Activated T-cell treated with anti-CD3 and anti-CD28 coated beads, Interleukin-2, amount 50 U/mL, for 48 hours (primary cell): ENCODE measurements at regions not wholly inside any gene's neighbourhood (a gene's known extent, or its start where the extent isn't known, plus 50 kb on each side); places are given as distances from the start of the nearest gene placed in this dataset.
A peak's percentile ranks its signal among the peaks of the same experiment; 100 is the strongest.
"Not testable (repeated sequence)": the region's sequence is repeated elsewhere in the genome, so short reads cannot be mapped to it uniquely, and the experiment has no call there.

Experiments
- DNase-seq, 2 experiments: peaks; one replicate each; pipeline ENCODE4 v3.0.0-alpha.2; 2020

DNA sequence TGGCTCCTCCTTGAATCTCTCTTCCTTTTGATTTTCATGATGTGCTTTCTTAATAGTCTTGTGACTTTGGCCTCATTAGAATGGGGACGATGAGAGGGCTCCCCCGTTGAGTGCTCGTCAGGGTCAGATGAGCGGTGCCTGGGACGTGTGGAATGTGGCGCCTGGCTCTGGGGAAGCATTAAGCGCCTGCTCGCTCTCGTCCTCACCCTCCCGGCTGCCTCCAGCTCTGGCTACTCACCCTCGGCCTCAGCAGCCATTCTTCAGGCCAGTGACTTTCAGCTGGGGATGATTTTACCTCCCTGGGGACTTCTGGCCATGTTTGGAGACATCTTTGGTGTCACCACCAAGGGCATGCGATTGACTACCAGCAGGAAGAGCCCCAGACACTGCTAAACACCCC is 69.7 kb downstream of the RPS6KA4 start:
- DNase-seq, result no peak

GRCh38 chr11:64429970-64430369 is 71.0 kb downstream of the RPS6KA4 start:
- no peak for DNase-seq

DNA sequence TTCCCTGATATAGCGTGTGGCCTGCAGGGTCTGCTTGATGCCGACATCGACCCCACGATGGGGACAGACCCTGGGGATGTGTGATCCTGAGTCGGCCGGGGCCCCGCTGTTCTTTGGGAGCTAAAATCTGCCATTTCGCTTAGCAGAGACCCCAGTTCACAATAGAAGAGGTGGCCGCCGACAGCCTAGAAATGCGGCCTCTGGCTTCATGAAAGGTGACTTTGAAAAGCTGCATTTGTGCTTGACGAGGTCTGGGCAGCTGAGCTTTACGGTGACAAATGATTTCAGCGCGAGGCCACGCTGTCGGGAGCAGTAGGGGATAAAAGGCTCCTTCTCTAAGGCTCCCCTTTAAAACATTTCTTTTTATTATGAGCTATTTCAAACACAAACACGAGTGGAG is 71.7 kb downstream of the RPS6KA4 start:
- no peak for DNase-seq

- DNase-seq, result no peak
Measured at GRCh38 chr11:64436000-64436399, 77.0 kb downstream of the RPS6KA4 start.

DNA sequence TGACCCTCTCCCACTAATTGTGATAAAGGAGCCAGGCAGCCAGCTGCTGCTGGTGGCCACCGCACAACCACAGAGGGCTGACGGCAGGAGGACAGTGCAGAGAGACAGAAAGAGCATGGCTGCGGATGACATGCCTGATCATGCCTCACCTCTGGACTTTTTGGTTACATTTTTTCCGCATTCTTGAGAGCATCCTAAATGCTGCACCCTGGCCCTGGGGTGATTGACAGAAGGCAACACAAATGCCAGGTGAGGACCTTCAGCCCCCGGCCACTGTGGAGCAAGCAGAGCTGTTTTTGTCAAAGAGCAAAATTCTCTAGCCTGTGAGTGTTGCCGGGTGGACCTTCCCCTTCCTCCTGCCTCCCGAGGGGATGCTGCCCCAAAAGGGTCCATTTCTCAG is 78.5 kb downstream of the RPS6KA4 start:
- DNase-seq, result no peak

DNA sequence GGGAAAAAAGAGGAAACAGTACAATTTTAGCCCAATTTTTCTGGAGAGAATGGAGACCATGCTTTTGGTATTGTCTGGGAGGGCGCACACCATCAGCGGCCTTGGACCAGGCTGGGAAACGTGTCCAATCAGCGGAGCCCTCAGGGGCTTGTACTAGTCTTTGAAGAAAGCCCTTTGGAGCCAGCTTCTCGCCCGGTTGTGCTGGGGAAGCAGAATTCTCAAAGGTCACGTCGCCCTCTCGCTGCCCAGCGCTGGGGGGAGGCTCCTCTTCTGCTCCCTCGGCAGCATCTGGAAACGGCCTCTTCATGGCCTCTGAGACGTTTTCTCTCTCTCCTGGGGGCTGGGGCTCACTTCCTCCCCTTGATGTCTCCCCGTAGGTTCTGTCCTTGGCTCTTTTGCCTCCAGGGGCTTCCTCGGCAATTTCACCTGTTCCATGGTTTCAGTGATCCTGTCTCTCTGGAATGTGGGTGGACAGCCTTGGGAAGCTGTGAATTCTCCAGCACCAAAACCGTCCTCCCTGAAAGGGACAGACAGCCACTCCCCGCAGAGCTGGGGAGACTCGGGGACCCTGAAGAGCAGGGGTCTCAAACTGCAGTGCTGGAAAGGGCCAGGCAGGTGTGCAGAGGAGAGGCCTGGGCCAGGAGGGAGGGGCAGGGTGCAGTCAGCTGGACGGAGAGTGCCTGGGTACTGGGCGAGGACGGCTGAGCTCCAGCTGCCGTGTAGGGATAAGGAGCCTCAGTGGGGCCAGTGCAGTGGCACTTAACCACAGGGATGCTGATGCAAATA is 80.2 kb downstream of the RPS6KA4 start:
- no peak for DNase-seq

DNA sequence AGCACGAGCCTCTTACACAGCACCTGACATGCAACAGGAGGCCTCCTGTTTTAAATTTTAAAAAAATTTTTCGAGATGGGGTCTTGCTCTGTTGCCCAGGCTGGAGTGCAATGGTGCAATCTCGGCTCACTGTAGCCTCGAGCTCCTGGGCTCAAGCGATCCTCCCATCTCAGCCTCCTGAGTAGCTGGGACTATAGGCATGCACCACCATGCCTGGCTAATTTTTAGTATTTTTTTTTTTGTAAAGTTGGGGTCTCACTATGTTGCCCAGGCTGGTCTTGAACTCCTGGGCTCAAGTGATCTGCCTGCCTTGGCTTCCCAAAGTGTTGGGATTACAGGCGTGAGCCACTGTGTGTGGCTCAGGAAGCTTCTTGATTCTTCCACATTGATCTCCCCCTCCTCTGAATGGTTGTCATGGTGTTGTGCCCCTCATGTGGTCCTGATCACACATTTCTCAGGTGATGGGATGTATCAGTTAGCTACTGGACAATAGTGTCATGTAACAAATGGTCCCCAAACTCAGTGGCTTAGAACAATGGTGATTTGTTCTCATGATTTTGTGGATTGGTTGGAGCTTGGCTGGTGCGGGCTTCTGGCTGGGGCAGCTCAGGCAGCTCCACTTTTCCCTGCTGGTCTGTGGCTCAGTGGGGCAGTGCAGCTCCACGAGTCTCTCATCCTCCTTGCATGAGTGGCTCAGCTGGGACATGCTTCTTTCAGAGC is 81.0 kb downstream of the RPS6KA4 start:
- not testable (repeated sequence) for DNase-seq

GRCh38 chr11:64441127-64441526 is 82.2 kb downstream of the RPS6KA4 start:
- DNase-seq, result no peak

GRCh38 chr11:64443001-64443400 is 84.0 kb downstream of the RPS6KA4 start:
- DNase-seq, result no peak

DNA sequence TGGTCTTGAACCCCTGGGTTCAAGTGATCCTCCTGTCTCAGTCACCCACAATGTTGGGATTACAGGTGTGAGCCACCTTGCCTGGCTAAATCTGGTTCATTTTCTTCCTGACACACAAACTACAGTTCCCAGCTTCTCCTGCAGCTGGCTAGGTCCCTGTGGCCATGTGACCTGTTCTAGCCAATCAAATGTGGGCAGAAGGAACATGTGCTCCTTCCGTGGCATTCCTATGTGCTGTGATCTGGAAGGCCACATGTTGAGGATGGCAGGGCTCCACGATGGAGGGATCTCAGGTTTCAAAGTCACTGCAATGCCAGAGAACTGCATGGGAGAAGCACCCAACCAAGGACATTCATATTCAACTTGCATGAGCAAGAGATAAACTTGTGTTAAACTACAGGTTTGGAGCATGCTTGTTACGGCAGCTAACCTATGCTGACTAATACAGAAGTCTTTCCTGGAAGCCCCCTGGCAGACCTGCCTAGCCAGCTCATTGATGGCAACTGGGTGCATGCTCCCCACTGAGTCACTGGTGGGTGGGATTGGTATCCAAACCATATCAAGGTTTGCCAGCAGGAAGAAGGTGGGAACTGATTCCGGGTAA is 86.0 kb downstream of the RPS6KA4 start:
- no peak for DNase-seq

- no peak for DNase-seq
Measured at GRCh38 chr11:64445651-64446050, 86.7 kb downstream of the RPS6KA4 start.

DNA sequence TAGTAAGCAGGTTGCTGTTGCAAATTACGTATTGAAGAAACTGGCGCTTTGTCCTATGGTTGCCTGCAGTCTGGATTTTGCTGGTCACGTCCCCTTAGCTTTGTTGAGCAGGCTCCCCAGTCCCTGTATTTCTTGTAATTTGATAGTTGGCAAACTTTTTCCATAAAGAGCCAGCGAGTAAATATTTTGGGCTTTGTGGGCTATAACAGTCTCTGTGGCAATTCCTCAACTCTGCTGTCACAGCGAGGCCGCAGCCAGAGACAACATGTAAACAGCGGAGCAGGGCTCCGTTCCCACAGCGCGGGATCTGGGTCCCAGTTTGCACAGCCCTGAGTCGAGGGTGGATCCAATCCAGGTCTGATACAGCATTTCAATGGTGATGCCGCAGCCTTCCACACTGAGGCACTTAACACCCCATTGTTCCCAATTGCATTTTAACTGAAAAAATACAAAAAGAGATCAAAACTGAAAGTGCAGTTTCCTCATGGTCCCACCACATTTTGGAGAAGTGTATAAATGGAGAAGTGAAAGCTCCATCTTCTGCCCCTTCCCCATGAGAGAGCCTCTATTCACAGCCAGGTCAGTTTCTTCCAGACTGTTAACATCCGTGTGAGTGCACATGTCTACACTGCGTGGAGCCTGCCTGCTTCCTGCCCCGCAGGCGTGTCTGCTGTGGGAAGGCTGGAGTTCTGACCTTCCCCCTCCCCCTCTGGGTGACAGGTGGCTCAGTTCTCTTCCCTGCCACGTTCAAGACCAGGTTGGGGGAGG is 89.1 kb downstream of the RPS6KA4 start:
- no peak for DNase-seq

DNA sequence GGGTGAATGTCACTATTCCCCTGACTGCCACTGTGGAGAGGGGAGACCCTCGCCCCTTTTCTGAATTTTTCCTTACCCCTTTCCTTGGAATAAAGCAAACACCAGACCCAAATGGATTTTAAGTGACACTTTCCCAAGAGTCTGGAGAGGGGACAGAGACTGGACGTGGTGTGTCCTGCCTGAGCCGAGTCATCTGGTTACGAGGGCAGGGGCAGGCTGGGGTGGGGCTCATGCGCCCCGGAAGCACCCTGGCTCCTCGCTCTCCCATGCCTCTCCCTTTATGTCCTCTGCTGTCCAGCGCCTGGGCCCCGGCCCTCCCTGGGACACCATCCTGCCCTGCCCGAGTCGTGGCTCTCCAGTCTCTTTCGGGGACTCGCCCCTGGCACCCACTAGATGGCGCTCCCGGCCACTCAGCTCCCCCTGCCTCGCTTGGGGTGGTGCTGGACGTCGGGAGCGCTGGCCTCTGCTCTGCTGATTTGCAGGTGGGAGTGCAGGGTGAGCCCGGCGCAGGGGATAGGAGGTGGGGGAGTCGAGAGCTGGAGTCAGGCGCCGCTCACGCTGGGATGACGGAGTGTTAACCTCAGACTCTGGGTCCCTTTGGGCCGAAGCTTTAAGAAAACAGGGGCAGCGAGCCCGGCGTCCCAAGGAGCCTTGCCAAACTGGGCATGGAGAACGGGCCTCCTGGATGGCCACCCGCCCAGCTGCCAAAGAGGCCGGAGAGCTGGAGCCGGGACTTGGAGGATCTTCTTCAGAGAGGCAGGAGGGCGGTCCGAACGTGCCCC is 89.8 kb downstream of the RPS6KA4 start:
- peak; percentile 84 to 86 for DNase-seq

- peak; percentile 85 to 87 for DNase-seq
Measured at GRCh38 chr11:64449381-64450167, 90.6 kb downstream of the RPS6KA4 start.

GRCh38 chr11:64450168-64450560 is 91.2 kb downstream of the RPS6KA4 start:
- DNase-seq, result no peak

DNA sequence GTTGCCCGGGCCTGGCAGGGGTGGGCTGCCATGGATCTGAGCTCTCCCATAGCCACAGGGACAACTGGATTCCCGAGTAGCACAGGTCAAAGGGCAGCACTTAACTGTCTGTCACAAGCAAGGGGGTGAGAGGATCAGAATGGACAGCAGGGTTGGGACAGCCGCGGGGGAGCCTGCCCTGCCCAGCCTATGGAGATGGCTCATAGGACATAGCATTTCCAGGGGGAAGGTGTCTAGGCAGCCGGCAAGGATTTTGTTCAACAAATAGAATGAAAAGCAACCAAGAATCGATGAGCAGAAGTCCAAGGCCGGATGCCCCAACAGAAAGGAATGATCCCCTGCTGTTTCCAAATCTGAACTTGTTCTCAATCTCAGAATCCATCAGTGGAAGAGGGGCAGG is 92.9 kb downstream of the RPS6KA4 start:
- DNase-seq, result no peak

GRCh38 chr11:64453466-64453865 is 94.5 kb downstream of the RPS6KA4 start:
- DNase-seq, result no peak

DNA sequence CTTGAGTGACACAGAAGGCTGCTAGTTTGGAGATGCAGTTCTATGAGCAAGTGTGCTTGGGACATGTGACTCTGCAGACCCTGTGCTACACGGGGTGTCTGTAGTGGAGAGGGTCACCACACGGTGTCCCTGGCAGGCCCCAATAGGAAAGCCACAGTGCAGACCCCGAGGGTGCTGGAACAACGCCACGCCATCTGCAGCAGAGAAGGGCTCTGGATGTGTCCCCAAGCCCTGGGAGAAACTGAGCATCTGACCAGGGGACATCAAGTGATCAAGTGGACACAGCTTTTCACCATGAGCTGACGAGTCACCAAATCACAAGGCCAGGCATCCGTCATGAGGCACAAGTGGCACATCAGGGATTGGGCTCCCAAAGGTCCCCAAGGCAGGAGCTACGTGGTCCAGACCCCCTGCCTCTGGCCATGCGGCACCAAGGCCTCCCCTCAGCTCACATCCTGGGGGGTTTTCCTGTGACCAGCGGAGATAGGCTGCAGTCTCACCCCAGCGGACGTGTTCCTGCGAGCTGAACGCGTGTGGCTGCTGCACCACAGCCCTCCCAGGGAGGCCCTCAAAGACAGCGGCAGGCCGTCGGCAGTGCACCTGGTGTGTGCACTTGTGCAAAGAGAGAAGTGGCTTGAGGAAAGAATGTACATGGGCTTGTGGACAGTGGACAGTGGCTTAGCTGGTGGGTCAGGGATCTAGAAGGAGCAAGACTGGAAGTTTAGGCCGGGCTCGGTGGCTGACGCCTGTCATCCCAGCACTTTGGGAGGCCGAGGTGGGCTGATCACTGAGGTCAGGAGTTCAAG is 96.7 kb downstream of the RPS6KA4 start:
- no peak for DNase-seq

GRCh38 chr11:64456509-64457320 is 97.8 kb downstream of the RPS6KA4 start:
- DNase-seq, result no peak
